GM21576 (cell line): ENCODE measurements at regions not wholly inside any gene's neighbourhood (a gene's known extent, or its start where the extent isn't known, plus 50 kb on each side); places are given as distances from the start of the nearest gene placed in this dataset.
A peak's percentile ranks its signal among the peaks of the same experiment; 100 is the strongest.

Experiments
- ATAC-seq: cut with Tn5 transposase; IDR thresholded peaks from one replicate; pipeline ENCODE4 v1.9.1; 2021; ENCODE audit warnings: mild to moderate bottlenecking, moderate library complexity; ENCODE audit not compliant: unreplicated experiment

GRCh38 chr3:152051501-152052404 lies 178.3 kb downstream of the SUCNR1 start:
- peak; percentile 62 for ATAC-seq

- ATAC-seq = no peak
These were observed 180.4 kb downstream of the SUCNR1 start for GRCh38 chr3:152053866-152054265.

GRCh38 chr3:152054315-152054714 lies 180.9 kb downstream of the SUCNR1 start:
- peak; percentile 83 for ATAC-seq

GRCh38 chr3:152056073-152056472 lies 182.6 kb downstream of the SUCNR1 start:
- ATAC-seq = no peak

GRCh38 chr3:152056481-152056880 lies 183.0 kb downstream of the SUCNR1 start:
- ATAC-seq = no peak

- no peak for ATAC-seq
These were observed 183.5 kb downstream of the SUCNR1 start for GRCh38 chr3:152056987-152057386.

GRCh38 chr3:152058856-152059255 lies 185.4 kb downstream of the SUCNR1 start:
- ATAC-seq = no peak

- no peak for ATAC-seq
These were observed 187.3 kb downstream of the SUCNR1 start for GRCh38 chr3:152060701-152061100.

GRCh38 chr3:152061296-152061695 lies 187.9 kb downstream of the SUCNR1 start:
- no peak for ATAC-seq

- no peak for ATAC-seq
These were observed 196.4 kb downstream of the SUCNR1 start for GRCh38 chr3:152069871-152070270.

GRCh38 chr3:152071315-152071714 lies 197.4 kb upstream of the MBNL1 start:
- no peak for ATAC-seq

- no peak for ATAC-seq
These were observed 196.8 kb upstream of the MBNL1 start for GRCh38 chr3:152071924-152072323.

- ATAC-seq = no peak
These were observed 195.5 kb upstream of the MBNL1 start for GRCh38 chr3:152073267-152073666.

GRCh38 chr3:152076148-152076547 lies 192.6 kb upstream of the MBNL1 start:
- no peak for ATAC-seq

- no peak for ATAC-seq
These were observed 188.7 kb upstream of the MBNL1 start for GRCh38 chr3:152079980-152080379.

GRCh38 chr3:152083135-152083534 lies 185.6 kb upstream of the MBNL1 start:
- no peak for ATAC-seq

- no peak for ATAC-seq
These were observed 184.1 kb upstream of the MBNL1 start for GRCh38 chr3:152084441-152085158.

GRCh38 chr3:152087153-152087552 lies 181.6 kb upstream of the MBNL1 start:
- ATAC-seq = no peak

- no peak for ATAC-seq
These were observed 179.2 kb upstream of the MBNL1 start for GRCh38 chr3:152089528-152089927.

- no peak for ATAC-seq
These were observed 177.0 kb upstream of the MBNL1 start for GRCh38 chr3:152091725-152092124.

- no peak for ATAC-seq
These were observed 174.8 kb upstream of the MBNL1 start for GRCh38 chr3:152093901-152094300.

GRCh38 chr3:152094406-152094805 lies 174.3 kb upstream of the MBNL1 start:
- no peak for ATAC-seq
